ENCODE measurements at regions not wholly inside any gene's neighbourhood (a gene's known extent, or its start where the extent isn't known, plus 50 kb on each side); places are given as distances from the start of the nearest gene placed in this dataset.
"Not testable (repeated sequence)": the region's sequence is repeated elsewhere in the genome, so short reads cannot be mapped to it uniquely, and the experiment has no call there.

- no peak for DNase-seq (ENCODE audit: low read depth)
Measured at GRCh38 chr12:14211947-14212387, 153.5 kb upstream of the ATF7IP start.

GRCh38 chr12:14213542-14213941 lies 151.9 kb upstream of the ATF7IP start:
- no peak for DNase-seq (ENCODE audit: low read depth)

- no peak for DNase-seq (ENCODE audit: low read depth)
Measured at GRCh38 chr12:14214495-14214894, 151.0 kb upstream of the ATF7IP start.

GRCh38 chr12:14215949-14216348 lies 149.5 kb upstream of the ATF7IP start:
- not testable (repeated sequence) for DNase-seq (ENCODE audit: low read depth)

GRCh38 chr12:14216405-14217294 lies 148.8 kb upstream of the ATF7IP start:
- DNase-seq (ENCODE audit: low read depth): no peak

GRCh38 chr12:14219156-14219555 lies 146.3 kb upstream of the ATF7IP start:
- no peak for DNase-seq (ENCODE audit: low read depth)

- not testable (repeated sequence) for DNase-seq (ENCODE audit: low read depth)
Measured at GRCh38 chr12:14219670-14220069, 145.8 kb upstream of the ATF7IP start.

GRCh38 chr12:14225064-14225463 lies 140.4 kb upstream of the ATF7IP start:
- no peak for DNase-seq (ENCODE audit: low read depth)

- DNase-seq (ENCODE audit: low read depth): not testable (repeated sequence)
Measured at GRCh38 chr12:14235176-14235575, 130.3 kb upstream of the ATF7IP start.

GRCh38 chr12:14236641-14237040 lies 128.8 kb upstream of the ATF7IP start:
- DNase-seq (ENCODE audit: low read depth): not testable (repeated sequence)

- DNase-seq (ENCODE audit: low read depth): no peak
Measured at GRCh38 chr12:14238221-14238792, 127.2 kb upstream of the ATF7IP start.

GRCh38 chr12:14239350-14239934 lies 126.0 kb upstream of the ATF7IP start:
- no peak for DNase-seq (ENCODE audit: low read depth)

- DNase-seq (ENCODE audit: low read depth): no peak
Measured at GRCh38 chr12:14239935-14240872, 125.3 kb upstream of the ATF7IP start.

GRCh38 chr12:14240873-14241220 lies 124.6 kb upstream of the ATF7IP start:
- DNase-seq (ENCODE audit: low read depth): no peak

- DNase-seq (ENCODE audit: low read depth): not testable (repeated sequence)
Measured at GRCh38 chr12:14242825-14243224, 122.7 kb upstream of the ATF7IP start.

- no peak for DNase-seq (ENCODE audit: low read depth)
Measured at GRCh38 chr12:14243941-14244340, 121.5 kb upstream of the ATF7IP start.

- no peak for DNase-seq (ENCODE audit: low read depth)
Measured at GRCh38 chr12:14244876-14245669, 120.4 kb upstream of the ATF7IP start.

GRCh38 chr12:14247166-14247565 lies 118.3 kb upstream of the ATF7IP start:
- DNase-seq (ENCODE audit: low read depth): no peak

- no peak for DNase-seq (ENCODE audit: low read depth)
Measured at GRCh38 chr12:14249368-14249767, 116.1 kb upstream of the ATF7IP start.

GRCh38 chr12:14252697-14253096 lies 112.8 kb upstream of the ATF7IP start:
- DNase-seq (ENCODE audit: low read depth): no peak

GRCh38 chr12:14253496-14253895 lies 112.0 kb upstream of the ATF7IP start:
- DNase-seq (ENCODE audit: low read depth): no peak

Measured in stimulated activated CD8-positive, alpha-beta memory T cell treated with anti-CD3 and anti-CD28 coated beads, Interleukin-15, amount 100 ng/mL, for 24 hours (primary cell).